Pancreas (tissue), 10 donors: ENCODE measurements at regions not wholly inside any gene's neighbourhood (a gene's known extent, or its start where the extent isn't known, plus 50 kb on each side); places are given as distances from the start of the nearest gene placed in this dataset.
"Not testable (repeated sequence)": the region's sequence is repeated elsewhere in the genome, so short reads cannot be mapped to it uniquely, and the experiment has no call there.

Source experiments
- ATAC-seq, 4 donors: fragments of 200-7000 bp; cut with Tn5 transposase; one replicate each; pipeline versions ENCODE4 v1.8.0 to v1.9.1; 2020; ENCODE audit warnings: mild to moderate bottlenecking in 4 of 4, moderate library complexity in 4 of 4
- DNase-seq, 6 donors: peaks; one replicate each; pipeline ENCODE4 v3.0.0-alpha.2; 2020
- FAIRE-seq: peaks from 2 replicates; lab custom pipeline; 2012; peaks lifted over from hg19 to GRCh38; lab: Jason Lieb, UNC
- H3K27ac ChIP-seq, 4 donors: fragments of 200-600 bp; sonication (generic); 1 replicate in 3 of 4; 2 replicates in 1 of 4; pipeline versions ENCODE4 v1.5.0 to v1.8.0; 2020
- H3K27me3 ChIP-seq, 4 donors: fragments of 200-600 bp; one replicate each; pipeline ENCODE4 v1.8.0; 2021
- H3K36me3 ChIP-seq, 3 donors: fragments of 200-600 bp; sonication (generic) in 1 of 3; one replicate each; pipeline versions ENCODE4 v1.5.0 to v1.8.0; 2020 to 2021
- H3K4me1 ChIP-seq, 3 donors: fragments of 200-600 bp; one replicate each; pipeline ENCODE4 v1.8.0; 2021
- H3K4me3 ChIP-seq, 4 donors: fragments of 200-600 bp; sonication (generic) in 2 of 4; one replicate each; pipeline versions ENCODE4 v1.5.0 to v1.8.0; 2020 to 2021
- H3K9me3 ChIP-seq, 4 donors: fragments of 200-600 bp; one replicate each; pipeline ENCODE4 v1.8.0; 2021
- WGBS, 2 donors: extraction: QIAGEN DNeasy Blood & Tissue Kit; methylation state at CpG; one replicate each; pipeline ENCODE4 v1.1.7; 2013; 5-methylcytosine and 5-hydroxymethylcytosine counted together
- intact Hi-C, 3 donors: fragments of 100-400 bp; cut with DNase I; formaldehyde crosslinking; loops; one replicate each; pipeline versions ENCODE4 v1.11.1 to v1.14.2; 2022
- donor health status: healthy with polysubstance abuse.
- donor health status: DM: no; HTN: no; CAD: no; lungs with moderate emphysema.
- donor health status: DM: no; HTN: no; CAD: no.
- donor health status: control.
- donor health status: control.
- donor health status: Bipolar disorder and iron deficiency.
- donor health status: DM: yes; HTN: yes; CAD: no.
- donor health status: DM: no; HTN: no; CAD: no.
- donor health status: DM: no; HTN: no; CAD: no.
- donor health status: DM: yes; HTN: yes; CAD: no.

DNA sequence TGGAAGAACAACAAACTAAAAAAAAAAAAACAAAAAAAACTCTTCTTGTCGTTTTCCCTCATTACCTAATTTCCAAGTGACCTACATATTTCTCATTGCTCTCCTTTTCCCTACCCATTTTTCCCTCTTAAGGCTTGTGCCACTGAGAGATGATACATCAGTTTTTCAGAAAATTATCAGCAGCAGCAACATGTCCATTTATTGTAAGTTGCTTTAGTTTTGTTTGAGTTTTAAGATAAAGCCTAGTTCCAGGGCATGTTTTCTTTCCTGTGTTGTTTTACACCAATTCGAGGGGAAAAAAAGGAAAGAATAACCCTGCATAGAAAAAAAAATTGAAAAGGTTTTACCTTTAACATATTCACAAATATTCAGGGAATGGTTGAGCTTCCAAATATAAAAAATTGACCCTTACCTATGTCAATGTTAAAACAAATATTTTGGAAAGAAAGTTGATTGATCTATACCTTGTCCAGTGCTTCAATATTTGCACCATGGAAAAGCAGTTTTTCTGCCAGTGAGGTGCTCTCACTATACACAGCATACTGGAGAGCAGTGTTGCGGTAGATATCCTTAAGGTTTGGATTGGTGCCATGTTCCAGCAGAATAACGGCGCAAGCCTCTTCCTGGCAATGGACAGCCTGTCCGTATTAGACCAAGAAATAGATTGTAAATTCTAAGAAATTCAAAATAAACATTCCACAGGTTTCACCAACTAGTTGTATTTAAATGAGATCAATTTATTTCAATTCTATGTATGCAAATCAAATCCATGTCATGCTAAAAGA is 537.9 kb upstream of the DEFB115 start:
- WGBS, 2 donors = 30 to 47% methylated on average over 6 of the region's 6 CpGs
- H3K27ac ChIP-seq, intact Hi-C loops, ATAC-seq, H3K4me3 ChIP-seq, H3K36me3 ChIP-seq, H3K27me3 ChIP-seq, FAIRE-seq, H3K4me1 ChIP-seq, H3K9me3 ChIP-seq, DNase-seq: not testable (repeated sequence)

DNA sequence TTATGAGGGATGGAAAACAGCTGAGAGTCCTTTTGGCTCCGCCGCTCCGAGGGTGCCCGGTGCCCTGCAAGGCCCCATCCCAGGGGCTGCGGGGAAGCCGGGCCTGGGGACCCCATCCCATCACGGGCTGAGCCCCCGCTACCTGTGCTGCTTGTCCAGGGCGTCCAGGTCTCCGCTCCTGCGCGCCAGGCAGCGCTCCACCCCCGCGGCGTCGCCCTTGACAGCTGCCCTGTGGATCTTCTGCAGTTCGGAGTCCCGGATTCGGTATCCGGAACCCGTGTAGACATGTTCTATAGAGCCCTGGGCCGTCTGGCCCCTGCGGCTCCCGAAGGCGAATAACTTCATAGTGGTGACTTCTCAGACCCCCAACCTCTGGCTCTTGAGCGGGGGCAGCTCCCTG is 534.0 kb upstream of the DEFB115 start:
- FAIRE-seq = not testable (repeated sequence)

DNA sequence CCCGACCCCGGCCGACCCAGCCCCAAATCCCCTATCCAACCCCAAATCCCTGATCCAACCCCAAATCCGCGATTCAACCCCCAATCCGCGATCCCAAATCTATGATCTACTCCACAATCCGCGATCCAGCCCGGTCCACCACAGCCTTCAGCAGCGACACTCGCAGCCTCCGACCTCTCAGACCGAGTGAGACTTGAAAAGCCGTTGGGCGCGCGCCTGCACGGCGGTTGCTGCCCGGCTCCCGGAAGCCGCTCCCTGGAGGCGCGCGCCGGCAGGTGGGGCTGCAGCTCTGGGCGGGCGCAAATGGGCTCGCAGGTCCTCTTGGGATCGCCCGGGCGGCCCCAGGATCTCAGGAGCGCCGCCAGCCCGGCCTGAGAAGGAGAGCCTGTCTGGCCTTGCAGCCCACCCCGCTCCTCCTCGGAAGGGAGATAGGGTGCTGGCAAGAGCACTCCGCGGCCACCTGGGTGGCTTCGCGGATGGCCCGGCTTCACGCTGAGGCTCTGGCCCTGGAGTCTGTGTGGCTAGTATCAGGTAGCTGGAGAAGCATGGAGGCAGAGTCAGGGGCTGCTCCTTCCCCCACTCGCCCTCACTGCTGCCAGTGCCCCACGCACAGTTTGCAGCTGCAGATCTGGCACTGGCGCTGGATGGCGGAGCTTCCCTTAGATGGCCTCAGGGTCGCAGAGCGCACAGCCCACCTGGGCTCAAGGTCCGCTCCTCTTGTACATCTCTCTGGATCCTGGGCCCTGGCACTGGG is 533.4 kb upstream of the DEFB115 start:
- peak; percentile 43 to 93 (median 79) for DNase-seq
- H3K27ac ChIP-seq, FAIRE-seq, intact Hi-C loops, H3K27me3 ChIP-seq, H3K9me3 ChIP-seq, H3K36me3 ChIP-seq, H3K4me1 ChIP-seq: not testable (repeated sequence)
- ATAC-seq = peak in 2 of 4 donors; percentile 51 to 73
- peak overlapping the region in 3 of 4 donors; percentile 18 to 36 (median 33) for H3K4me3 ChIP-seq
- 6 to 16% methylated on average over 41 to 51 of the region's 51 CpGs for WGBS, 2 donors

More for the DNA sequence above, 534.0 kb upstream of the DEFB115 start:
- peak overlapping the region in 3 of 4 donors; percentile 18 to 36 (median 33) for H3K4me3 ChIP-seq
- H3K36me3 ChIP-seq, H3K27ac ChIP-seq, intact Hi-C loops, H3K27me3 ChIP-seq, H3K4me1 ChIP-seq, H3K9me3 ChIP-seq, ATAC-seq: not testable (repeated sequence)
- WGBS, 2 donors = 4 to 15% methylated on average over 14 to 27 of the region's 27 CpGs
- peak in 4 of 6 donors; percentile 9 to 54 (median 34) for DNase-seq

DNA sequence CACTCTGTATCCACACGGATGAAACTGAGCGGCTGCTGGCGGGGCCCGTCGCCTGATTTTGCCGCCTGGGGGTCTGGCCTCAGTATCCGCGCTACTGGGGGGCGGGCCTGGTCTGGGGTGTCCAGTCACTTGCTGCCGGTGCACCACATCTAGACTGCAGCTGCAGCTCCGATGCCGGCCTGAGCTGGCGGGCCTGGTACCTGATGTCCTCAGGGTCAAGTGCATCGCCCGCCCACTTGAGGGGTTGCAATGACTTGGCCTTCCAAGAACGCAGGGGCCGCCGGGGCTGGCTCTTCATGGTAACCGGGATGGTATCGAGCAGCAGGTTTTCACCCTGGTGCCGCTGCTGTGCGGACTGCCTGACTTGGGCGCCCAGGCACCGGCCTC is 532.8 kb upstream of the DEFB115 start:
- peak in 4 of 6 donors; percentile 1 to 81 (median 44) for DNase-seq
- whole genome bisulfite sequencing, 2 donors = 60 to 66% methylated on average over 24 of the region's 24 CpGs
- FAIRE-seq, H3K9me3 ChIP-seq, ATAC-seq, H3K36me3 ChIP-seq, H3K27ac ChIP-seq, intact Hi-C loops, H3K27me3 ChIP-seq, H3K4me1 ChIP-seq: not testable (repeated sequence)
- H3K4me3 ChIP-seq = peak overlapping the region in 1 of 4 donors; percentile 36

DNA sequence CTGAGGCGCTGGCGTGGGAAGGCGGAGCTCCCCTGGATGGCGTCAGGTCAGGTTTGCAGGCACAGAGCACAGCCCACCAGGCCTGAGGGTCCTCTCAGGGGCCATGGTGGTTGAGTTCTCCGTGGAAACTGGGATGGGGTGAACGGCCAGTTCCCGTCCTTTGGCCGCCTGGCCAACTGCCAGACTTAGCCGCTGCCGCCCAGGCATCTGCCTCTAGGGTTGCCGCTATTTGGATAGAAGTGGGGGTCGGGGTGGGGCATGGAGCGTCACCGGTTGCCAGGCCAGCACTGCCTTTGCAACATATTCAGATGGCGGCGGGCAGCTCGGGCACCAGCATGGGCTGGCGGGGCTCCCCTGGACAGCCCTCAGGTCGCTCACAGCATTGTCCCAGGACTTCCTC is 532.3 kb upstream of the DEFB115 start:
- H3K27ac ChIP-seq, ATAC-seq, H3K4me3 ChIP-seq, H3K27me3 ChIP-seq, FAIRE-seq, H3K9me3 ChIP-seq, intact Hi-C loops, H3K4me1 ChIP-seq, H3K36me3 ChIP-seq: not testable (repeated sequence)
- WGBS, 2 donors = 84 to 85% methylated on average over 19 of the region's 19 CpGs
- peak in 4 of 6 donors; percentile 9 to 69 (median 46) for DNase-seq

DNA sequence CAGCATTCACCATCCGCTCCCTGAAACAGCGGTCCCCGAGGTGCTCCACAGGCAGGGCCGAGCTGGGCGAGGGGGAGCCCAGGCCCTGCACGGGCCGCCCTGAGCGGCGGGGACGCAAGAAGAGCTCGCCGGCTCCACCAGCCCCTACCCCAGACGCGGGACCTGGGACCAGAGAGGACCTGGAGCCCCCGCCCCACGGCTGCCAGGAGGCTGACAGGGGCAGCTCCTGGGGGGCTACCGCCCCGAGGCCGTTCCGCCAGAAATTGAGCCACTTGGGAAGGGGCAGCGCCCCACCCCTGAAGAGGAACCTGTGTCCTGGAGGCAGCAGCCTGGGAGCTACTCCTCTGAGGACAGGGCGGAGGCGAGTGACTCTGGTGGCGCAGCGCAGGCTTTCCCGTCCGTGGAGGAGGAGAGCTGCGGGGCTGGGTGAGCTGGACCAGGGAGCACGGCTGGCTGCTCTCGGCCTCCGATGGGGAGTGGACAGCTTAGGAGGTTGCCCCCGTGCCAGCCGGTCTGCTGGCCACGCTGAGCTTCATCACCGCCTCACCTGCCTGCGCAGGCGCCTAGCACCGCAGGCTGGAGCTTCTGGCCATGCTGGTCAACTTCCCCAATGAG is 529.1 kb upstream of the DEFB115 start:
- WGBS, 2 donors = 87 to 92% methylated on average over 38 of the region's 38 CpGs
- H3K27ac ChIP-seq, H3K27me3 ChIP-seq, ATAC-seq, H3K36me3 ChIP-seq, H3K4me3 ChIP-seq, H3K9me3 ChIP-seq, FAIRE-seq, H3K4me1 ChIP-seq, intact Hi-C loops: not testable (repeated sequence)
- DNase-seq = peak in 1 of 6 donors; percentile 57
